ENCODE measurements at regions not wholly inside any gene's neighbourhood (a gene's known extent, or its start where the extent isn't known, plus 50 kb on each side); places are given as distances from the start of the nearest gene placed in this dataset.

DNA sequence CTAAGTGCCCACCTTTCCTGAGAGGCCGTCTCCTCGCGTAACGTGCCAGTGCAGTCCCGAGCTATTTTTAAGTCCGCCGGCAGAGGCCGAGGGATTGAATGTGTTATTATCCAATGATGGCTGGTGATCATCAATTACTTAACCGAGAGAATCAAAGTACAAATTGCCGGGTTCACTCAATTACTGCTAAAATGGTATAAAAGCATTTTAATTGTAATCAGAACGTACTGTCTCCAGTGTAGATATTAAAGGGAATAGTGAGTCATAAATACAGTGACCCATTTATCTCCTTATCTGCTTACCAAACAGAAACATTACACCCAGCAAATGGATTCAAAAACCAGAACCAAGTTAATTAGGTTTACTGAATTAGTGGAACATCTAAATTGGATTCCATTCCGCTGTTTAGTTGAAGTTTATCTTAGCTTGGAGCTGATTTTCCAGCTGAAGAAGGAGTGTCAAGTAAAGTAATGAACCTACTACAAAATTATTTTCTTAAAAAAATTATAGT is 334.9 kb downstream of the BRD1 start:
- FAIRE-seq (no peak), DNase-seq (ENCODE audit: low spot score) (no peak), ATAC-seq (no peak)
- TF ChIP-seq, protein P1, sequence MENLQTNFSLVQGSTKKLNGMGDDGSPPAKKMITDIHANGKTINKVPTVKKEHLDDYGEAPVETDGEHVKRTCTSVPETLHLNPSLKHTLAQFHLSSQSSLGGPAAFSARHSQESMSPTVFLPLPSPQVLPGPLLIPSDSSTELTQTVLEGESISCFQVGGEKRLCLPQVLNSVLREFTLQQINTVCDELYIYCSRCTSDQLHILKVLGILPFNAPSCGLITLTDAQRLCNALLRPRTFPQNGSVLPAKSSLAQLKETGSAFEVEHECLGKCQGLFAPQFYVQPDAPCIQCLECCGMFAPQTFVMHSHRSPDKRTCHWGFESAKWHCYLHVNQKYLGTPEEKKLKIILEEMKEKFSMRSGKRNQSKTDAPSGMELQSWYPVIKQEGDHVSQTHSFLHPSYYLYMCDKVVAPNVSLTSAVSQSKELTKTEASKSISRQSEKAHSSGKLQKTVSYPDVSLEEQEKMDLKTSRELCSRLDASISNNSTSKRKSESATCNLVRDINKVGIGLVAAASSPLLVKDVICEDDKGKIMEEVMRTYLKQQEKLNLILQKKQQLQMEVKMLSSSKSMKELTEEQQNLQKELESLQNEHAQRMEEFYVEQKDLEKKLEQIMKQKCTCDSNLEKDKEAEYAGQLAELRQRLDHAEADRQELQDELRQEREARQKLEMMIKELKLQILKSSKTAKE (CRISPR knock-in tag; IDR thresholded peaks at IDR 0.05; ENCODE audit: borderline replicate concordance), result no peak
- TF ChIP-seq, protein P2, sequence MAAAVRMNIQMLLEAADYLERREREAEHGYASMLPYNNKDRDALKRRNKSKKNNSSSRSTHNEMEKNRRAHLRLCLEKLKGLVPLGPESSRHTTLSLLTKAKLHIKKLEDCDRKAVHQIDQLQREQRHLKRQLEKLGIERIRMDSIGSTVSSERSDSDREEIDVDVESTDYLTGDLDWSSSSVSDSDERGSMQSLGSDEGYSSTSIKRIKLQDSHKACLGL (CRISPR knock-in tag; IDR thresholded peaks at IDR 0.05), result no peak
- no peak for TF ChIP-seq AHR (CRISPR knock-in tag; IDR thresholded peaks at IDR 0.05)
- intact Hi-C loops (cut with micrococcal nuclease; ENCODE audit: unreplicated experiment) (no loop called here), in situ Hi-C loops (cut with HindIII; ENCODE audit: extremely low pct_ligation_motif_present, low pct_unique_long_range_greater_than_20kb) (no loop called here)
- no peaks in the 10 kb centered on the region for H3K36me3 ChIP-seq (replicated peaks in 1 of 2; ENCODE audit: control insufficient read depth in 1 of 2, insufficient read depth in 2 of 2, low read length in 2 of 2)
- 56% methylated on average over 12 of the region's 12 CpGs for WGBS (ENCODE audit: low lambda C conversion rate)
- H3K4me1 ChIP-seq (ENCODE audit: insufficient read depth, low read length), result no peaks in the 10 kb centered on the region
- H3K79me2 ChIP-seq (ENCODE audit: insufficient read depth, low read length), result no peaks in the 10 kb centered on the region
- H3K27ac ChIP-seq (ENCODE audit: extremely low read length, insufficient read depth, low read length), result no peak overlapping the region
- ChIA-PET CTCF (ENCODE audit: low intra/inter-chr PET ratio, low total read pairs) (no interaction called here), POLR2A (no interaction called here)
- no peak overlapping the region for H3K4me3 ChIP-seq (replicated peaks in 1 of 3; ENCODE audit: insufficient read depth in 1 of 3, low read depth in 2 of 3, low read length in 3 of 3)
- peaks cover 5 to 45% of the 10 kb centered on the region in 2 experiments; a peak in 4 of 5 replicates for H3K27me3 ChIP-seq (ENCODE audit: control insufficient read depth in 1 of 2, insufficient read depth in 2 of 2, low read length in 2 of 2)
- no peak overlapping the region for H3K4me2 ChIP-seq (ENCODE audit: low read depth, low read length)
- H3K9ac ChIP-seq (ENCODE audit: insufficient read depth, low read depth, low read length), result no peak overlapping the region
- no peaks in the 10 kb centered on the region for H3K9me3 ChIP-seq (ENCODE audit: low read length)
- no peak overlapping the region for H2AFZ ChIP-seq (ENCODE audit: low read length)
- H4K20me1 ChIP-seq (ENCODE audit: insufficient read depth, low read length), result no peaks in the 10 kb centered on the region
- BruUV-seq (replicated peaks), result no TSS peak

DNA sequence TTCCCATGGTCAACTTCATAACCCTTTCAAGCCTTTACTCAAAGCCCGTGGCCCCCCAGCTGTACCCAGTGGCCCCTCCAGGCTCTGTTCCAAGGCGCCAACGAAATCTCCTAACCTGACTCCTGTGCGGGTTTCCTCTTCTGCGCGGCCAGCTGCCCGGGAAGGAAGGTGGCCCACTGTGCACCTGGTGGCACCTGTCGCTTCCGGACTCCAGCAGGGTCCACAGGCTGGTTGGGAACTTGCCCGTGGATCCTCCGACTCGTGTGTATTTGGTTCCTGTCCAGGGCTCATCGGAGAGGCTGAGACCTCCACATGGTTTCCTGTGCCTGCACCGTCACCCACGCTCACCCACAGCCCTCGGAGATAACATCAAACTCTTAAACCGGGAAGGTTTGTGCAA is 335.4 kb downstream of the BRD1 start:
- H3K4me1 ChIP-seq (ENCODE audit: insufficient read depth, low read length), result no peaks in the 10 kb centered on the region
- intact Hi-C loops (cut with micrococcal nuclease; ENCODE audit: unreplicated experiment) (no loop called here), in situ Hi-C loops (cut with HindIII; ENCODE audit: extremely low pct_ligation_motif_present, low pct_unique_long_range_greater_than_20kb) (no loop called here)
- H3K27ac ChIP-seq (ENCODE audit: extremely low read length, insufficient read depth, low read length), result no peak overlapping the region
- BruUV-seq (replicated peaks), result no TSS peak
- CTCF ChIA-PET (ENCODE audit: low intra/inter-chr PET ratio, low total read pairs), result no interaction called here
- no peaks in the 10 kb centered on the region for H3K9me3 ChIP-seq (ENCODE audit: low read length)
- no peaks in the 10 kb centered on the region for H3K36me3 ChIP-seq (replicated peaks in 1 of 2; ENCODE audit: control insufficient read depth in 1 of 2, insufficient read depth in 2 of 2, low read length in 2 of 2)
- H3K9ac ChIP-seq (ENCODE audit: insufficient read depth, low read depth, low read length), result no peak overlapping the region
- POLR2A ChIA-PET, result no interaction called here
- DNase-seq (ENCODE audit: low spot score), result no peak
- no peak overlapping the region for H3K4me3 ChIP-seq (replicated peaks in 1 of 3; ENCODE audit: insufficient read depth in 1 of 3, low read depth in 2 of 3, low read length in 3 of 3)
- no peak for FAIRE-seq
- H3K4me2 ChIP-seq (ENCODE audit: low read depth, low read length), result no peak overlapping the region
- H4K20me1 ChIP-seq (ENCODE audit: insufficient read depth, low read length), result no peaks in the 10 kb centered on the region
- H3K27me3 ChIP-seq (ENCODE audit: control insufficient read depth in 1 of 2, insufficient read depth in 2 of 2, low read length in 2 of 2), result peaks cover 5 to 46% of the 10 kb centered on the region in 2 experiments; a peak in 4 of 5 replicates
- no peak for ATAC-seq
- H3K79me2 ChIP-seq (ENCODE audit: insufficient read depth, low read length), result no peaks in the 10 kb centered on the region
- WGBS (ENCODE audit: low lambda C conversion rate), result 29% methylated on average over 16 of the region's 17 CpGs
- no peak overlapping the region for H2AFZ ChIP-seq (ENCODE audit: low read length)
- no peak for TF ChIP-seq ZNF674 (CRISPR knock-in tag; IDR thresholded peaks at IDR 0.05; ENCODE audit: low read depth)
- no peak for TF ChIP-seq ZBTB7A (CRISPR knock-in tag; IDR thresholded peaks at IDR 0.05)
- TF ChIP-seq DNMT3B (CRISPR knock-in tag; conservative IDR thresholded peaks at IDR 0.05), result no peak
- TF ChIP-seq, protein P3, sequence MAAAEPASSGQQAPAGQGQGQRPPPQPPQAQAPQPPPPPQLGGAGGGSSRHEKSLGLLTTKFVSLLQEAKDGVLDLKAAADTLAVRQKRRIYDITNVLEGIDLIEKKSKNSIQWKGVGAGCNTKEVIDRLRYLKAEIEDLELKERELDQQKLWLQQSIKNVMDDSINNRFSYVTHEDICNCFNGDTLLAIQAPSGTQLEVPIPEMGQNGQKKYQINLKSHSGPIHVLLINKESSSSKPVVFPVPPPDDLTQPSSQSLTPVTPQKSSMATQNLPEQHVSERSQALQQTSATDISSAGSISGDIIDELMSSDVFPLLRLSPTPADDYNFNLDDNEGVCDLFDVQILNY (CRISPR knock-in tag; conservative IDR thresholded peaks at IDR 0.05), result no peak
- no peak for TF ChIP-seq GFI1 (CRISPR knock-in tag; IDR thresholded peaks at IDR 0.05; ENCODE audit: borderline replicate concordance)
- TF ChIP-seq, protein P4, sequence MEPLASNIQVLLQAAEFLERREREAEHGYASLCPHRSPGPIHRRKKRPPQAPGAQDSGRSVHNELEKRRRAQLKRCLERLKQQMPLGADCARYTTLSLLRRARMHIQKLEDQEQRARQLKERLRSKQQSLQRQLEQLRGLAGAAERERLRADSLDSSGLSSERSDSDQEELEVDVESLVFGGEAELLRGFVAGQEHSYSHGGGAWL (CRISPR knock-in tag; IDR thresholded peaks at IDR 0.05), result no peak
- TF ChIP-seq, protein P5, sequence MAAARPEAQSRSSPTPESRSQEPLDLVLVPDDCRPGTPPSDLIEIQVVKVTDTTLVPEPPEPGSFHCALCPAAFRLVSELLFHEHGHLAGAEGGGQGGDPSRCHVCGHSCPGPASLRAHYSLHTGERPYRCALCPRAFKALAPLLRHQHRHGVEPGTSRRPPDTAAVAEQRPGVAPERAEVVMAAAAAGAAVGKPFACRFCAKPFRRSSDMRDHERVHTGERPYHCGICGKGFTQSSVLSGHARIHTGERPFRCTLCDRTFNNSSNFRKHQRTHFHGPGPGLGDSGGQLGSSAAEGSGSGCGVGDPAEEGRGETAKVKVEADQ (CRISPR knock-in tag; IDR thresholded peaks at IDR 0.05; ENCODE audit: borderline replicate concordance), result no peak
- no peak for TF ChIP-seq ZZZ3 (CRISPR knock-in tag; IDR thresholded peaks at IDR 0.05; ENCODE audit: borderline replicate concordance)
- TF ChIP-seq, protein P6, sequence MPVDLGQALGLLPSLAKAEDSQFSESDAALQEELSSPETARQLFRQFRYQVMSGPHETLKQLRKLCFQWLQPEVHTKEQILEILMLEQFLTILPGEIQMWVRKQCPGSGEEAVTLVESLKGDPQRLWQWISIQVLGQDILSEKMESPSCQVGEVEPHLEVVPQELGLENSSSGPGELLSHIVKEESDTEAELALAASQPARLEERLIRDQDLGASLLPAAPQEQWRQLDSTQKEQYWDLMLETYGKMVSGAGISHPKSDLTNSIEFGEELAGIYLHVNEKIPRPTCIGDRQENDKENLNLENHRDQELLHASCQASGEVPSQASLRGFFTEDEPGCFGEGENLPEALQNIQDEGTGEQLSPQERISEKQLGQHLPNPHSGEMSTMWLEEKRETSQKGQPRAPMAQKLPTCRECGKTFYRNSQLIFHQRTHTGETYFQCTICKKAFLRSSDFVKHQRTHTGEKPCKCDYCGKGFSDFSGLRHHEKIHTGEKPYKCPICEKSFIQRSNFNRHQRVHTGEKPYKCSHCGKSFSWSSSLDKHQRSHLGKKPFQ (CRISPR knock-in tag; IDR thresholded peaks at IDR 0.05; ENCODE audit: insufficient replicate concordance), result no peak

All from HepG2 (cell line).